GM23338 (cell line): ENCODE measurements at regions not wholly inside any gene's neighbourhood (a gene's known extent, or its start where the extent isn't known, plus 50 kb on each side); places are given as distances from the start of the nearest gene placed in this dataset.
A peak's percentile ranks its signal among the peaks of the same experiment; 100 is the strongest.

Experiments used
- ATAC-seq: fragments of 200-7000 bp; cut with Tn5 transposase; 3 replicates; pipeline ENCODE4 v1.9.1; 2020
- DNase-seq: peaks from one replicate; pipeline ENCODE4 v3.0.0-alpha.2; 2015; ENCODE audit warnings: low spot score
- H2AFZ ChIP-seq: fragments of 200-600 bp; sonication (generic); 2 replicates; pipeline ENCODE4 v1.8.0; 2016; ENCODE audit warnings: antibody characterized with exemption, mild to moderate bottlenecking, moderate library complexity
- H3F3A ChIP-seq: fragments of 200-600 bp; sonication (generic); replicated peaks from 2 replicates; pipeline ENCODE4 v1.8.0; 2017; ENCODE audit warnings: antibody characterized with exemption, mixed run types, low read depth
- H3K27ac ChIP-seq: fragments of 200-600 bp; sonication (generic); 2 replicates; pipeline ENCODE4 v1.6.1; 2016; ENCODE audit warnings: low read depth
- H3K27me3 ChIP-seq: fragments of 200-600 bp; sonication (generic); 2 replicates; pipeline ENCODE4 v1.8.0; 2016; ENCODE audit warnings: mild to moderate bottlenecking, mixed run types, moderate library complexity; ENCODE audit not compliant: insufficient read depth
- H3K36me3 ChIP-seq: fragments of 200-600 bp; sonication (generic); 2 replicates; pipeline ENCODE4 v1.8.0; 2016; ENCODE audit warnings: mild to moderate bottlenecking; ENCODE audit not compliant: insufficient read depth
- H3K4me1 ChIP-seq: fragments of 200-600 bp; sonication (generic); 2 replicates; pipeline ENCODE4 v1.8.0; 2016; ENCODE audit warnings: mild to moderate bottlenecking, moderate library complexity; ENCODE audit not compliant: insufficient read depth
- H3K4me2 ChIP-seq: fragments of 200-600 bp; sonication (generic); 2 replicates; pipeline ENCODE4 v1.7.1; 2017; ENCODE audit warnings: mixed run types
- H3K4me3 ChIP-seq: fragments of 200-600 bp; sonication (generic); 2 replicates; pipeline ENCODE4 v1.6.1; 2016; ENCODE audit warnings: mixed run types
- H3K79me2 ChIP-seq: fragments of 200-600 bp; sonication (generic); replicated peaks from 2 replicates; pipeline ENCODE4 v1.8.0; 2017; ENCODE audit warnings: mild to moderate bottlenecking; ENCODE audit not compliant: insufficient read depth
- H3K9me2 ChIP-seq: fragments of 200-600 bp; sonication (generic); 2 replicates; pipeline ENCODE4 v1.8.0; 2017; ENCODE audit not compliant: insufficient read depth
- H4K20me1 ChIP-seq: fragments of 200-600 bp; sonication (generic); replicated peaks from 2 replicates; pipeline ENCODE4 v1.8.0; 2017; ENCODE audit warnings: mild to moderate bottlenecking; ENCODE audit not compliant: insufficient read depth
- H3K27ac Mint-ChIP-seq: 2 replicates; pipeline ENCODE4 v1.8.0; 2020; ENCODE audit warnings: inconsistent platforms, mild to moderate bottlenecking, moderate library complexity, mixed read lengths
- H3K27me3 Mint-ChIP-seq: 3 replicates; pipeline ENCODE4 v1.8.0; 2022; ENCODE audit warnings: low read depth, mild to moderate bottlenecking, moderate library complexity, mixed read lengths, inconsistent platforms; ENCODE audit not compliant: insufficient read depth, poor library complexity
- H3K36me3 Mint-ChIP-seq: 3 replicates; pipeline ENCODE4 v1.8.0; 2021; ENCODE audit warnings: low read depth, mild to moderate bottlenecking, inconsistent platforms, moderate library complexity, mixed read lengths
- H3K4me1 Mint-ChIP-seq: 3 replicates; pipeline ENCODE4 v1.8.0; 2020; ENCODE audit warnings: mild to moderate bottlenecking, inconsistent platforms, mixed read lengths
- H3K4me3 Mint-ChIP-seq: 3 replicates; pipeline ENCODE4 v1.8.0; 2021; ENCODE audit warnings: moderate library complexity, mild to moderate bottlenecking, inconsistent platforms, mixed read lengths
- H3K9me3 Mint-ChIP-seq: 3 replicates; pipeline ENCODE4 v1.8.0; 2020; ENCODE audit warnings: moderate library complexity, mild to moderate bottlenecking, inconsistent platforms, mixed read lengths
- CREB1 ChIP-seq: fragments of 250-450 bp; sonication (Bioruptor Pico); IDR thresholded peaks from 2 replicates; pipeline ENCODE4 v1.5.0; 2020; ENCODE audit warnings: low read depth, mild to moderate bottlenecking, moderate library complexity
- EZH2phosphoT487 ChIP-seq: fragments of 200-600 bp; sonication (generic); IDR thresholded peaks from one replicate; pipeline ENCODE4 v1.8.1; 2018; ENCODE audit warnings: antibody characterized with exemption; ENCODE audit not compliant: unreplicated experiment
- JUNB ChIP-seq: IDR thresholded peaks from one replicate; pipeline ENCODE4 v1.6.1; 2016; ENCODE audit warnings: antibody characterized with exemption; ENCODE audit not compliant: unreplicated experiment
- POLR2AphosphoS5 ChIP-seq: IDR thresholded peaks from 2 replicates; pipeline ENCODE4 v1.6.1; 2016; ENCODE audit warnings: antibody characterized with exemption, low read depth
- ZNF114 ChIP-seq: fragments of 250-450 bp; sonication (Bioruptor Pico); IDR thresholded peaks from 2 replicates; pipeline ENCODE4 v1.5.0; 2020; ENCODE audit warnings: mild to moderate bottlenecking, moderate library complexity
- TF ChIP-seq, protein P1 (sequence below), 2 experiments: fragments of 200-600 bp in 1 of 2; sonication (generic) in 1 of 2; conservative IDR thresholded peaks; 2 replicates each; pipeline versions ENCODE4 v1.5.1 to v1.6.1; 2016 to 2017; ENCODE audit warnings: antibody characterized with exemption in 2 of 2, low read depth in 2 of 2, mild to moderate bottlenecking in 2 of 2, moderate library complexity in 1 of 2
- TF ChIP-seq, protein P2 (sequence below): fragments of 250-450 bp; sonication (Bioruptor Pico); IDR thresholded peaks from 2 replicates; pipeline ENCODE4 v1.5.0; 2020; ENCODE audit warnings: mild to moderate bottlenecking, moderate library complexity
- TF ChIP-seq, protein P3 (sequence below): IDR thresholded peaks from one replicate; pipeline ENCODE4 v1.6.1; 2018; ENCODE audit warnings: antibody characterized with exemption; ENCODE audit not compliant: unreplicated experiment

GRCh38 chr6:159532155-159532554 lies 160.9 kb downstream of the SOD2 start:
- Histone ChIP-seq H3K36me3 (no peaks in the 10 kb centered on the region), H3K9me2 (no peaks in the 10 kb centered on the region), H3K27me3 (no peaks in the 10 kb centered on the region), H4K20me1 (no peaks in the 10 kb centered on the region), H3K27ac (no peak overlapping the region), H3K4me3 (no peak overlapping the region), H3K79me2 (no peaks in the 10 kb centered on the region), H3K4me2 (no peak overlapping the region), H3F3A (no peaks in the 10 kb centered on the region), H2AFZ (0 out of 2 replicates have a peak overlapping the region, but pooled peaks have one; percentile 6), H3K4me1 (no peaks in the 10 kb centered on the region)
- Mint-ChIP-seq H3K4me3 (no peak overlapping the region), H3K27ac (no peak overlapping the region), H3K4me1 (no peaks in the 10 kb centered on the region), H3K9me3 (no peaks in the 10 kb centered on the region), H3K27me3 (peaks cover 2% of the 10 kb centered on the region), H3K36me3 (no peaks in the 10 kb centered on the region)
- no peak for TF ChIP-seq ZNF114
- TF ChIP-seq, protein P1, sequence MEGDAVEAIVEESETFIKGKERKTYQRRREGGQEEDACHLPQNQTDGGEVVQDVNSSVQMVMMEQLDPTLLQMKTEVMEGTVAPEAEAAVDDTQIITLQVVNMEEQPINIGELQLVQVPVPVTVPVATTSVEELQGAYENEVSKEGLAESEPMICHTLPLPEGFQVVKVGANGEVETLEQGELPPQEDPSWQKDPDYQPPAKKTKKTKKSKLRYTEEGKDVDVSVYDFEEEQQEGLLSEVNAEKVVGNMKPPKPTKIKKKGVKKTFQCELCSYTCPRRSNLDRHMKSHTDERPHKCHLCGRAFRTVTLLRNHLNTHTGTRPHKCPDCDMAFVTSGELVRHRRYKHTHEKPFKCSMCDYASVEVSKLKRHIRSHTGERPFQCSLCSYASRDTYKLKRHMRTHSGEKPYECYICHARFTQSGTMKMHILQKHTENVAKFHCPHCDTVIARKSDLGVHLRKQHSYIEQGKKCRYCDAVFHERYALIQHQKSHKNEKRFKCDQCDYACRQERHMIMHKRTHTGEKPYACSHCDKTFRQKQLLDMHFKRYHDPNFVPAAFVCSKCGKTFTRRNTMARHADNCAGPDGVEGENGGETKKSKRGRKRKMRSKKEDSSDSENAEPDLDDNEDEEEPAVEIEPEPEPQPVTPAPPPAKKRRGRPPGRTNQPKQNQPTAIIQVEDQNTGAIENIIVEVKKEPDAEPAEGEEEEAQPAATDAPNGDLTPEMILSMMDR (conservative IDR thresholded peaks at IDR 0.05; ENCODE audit: low read depth in 2 of 2): peak; percentile 30 to 43; a peak in 3 of 4 replicates
- TF ChIP-seq, protein P2, sequence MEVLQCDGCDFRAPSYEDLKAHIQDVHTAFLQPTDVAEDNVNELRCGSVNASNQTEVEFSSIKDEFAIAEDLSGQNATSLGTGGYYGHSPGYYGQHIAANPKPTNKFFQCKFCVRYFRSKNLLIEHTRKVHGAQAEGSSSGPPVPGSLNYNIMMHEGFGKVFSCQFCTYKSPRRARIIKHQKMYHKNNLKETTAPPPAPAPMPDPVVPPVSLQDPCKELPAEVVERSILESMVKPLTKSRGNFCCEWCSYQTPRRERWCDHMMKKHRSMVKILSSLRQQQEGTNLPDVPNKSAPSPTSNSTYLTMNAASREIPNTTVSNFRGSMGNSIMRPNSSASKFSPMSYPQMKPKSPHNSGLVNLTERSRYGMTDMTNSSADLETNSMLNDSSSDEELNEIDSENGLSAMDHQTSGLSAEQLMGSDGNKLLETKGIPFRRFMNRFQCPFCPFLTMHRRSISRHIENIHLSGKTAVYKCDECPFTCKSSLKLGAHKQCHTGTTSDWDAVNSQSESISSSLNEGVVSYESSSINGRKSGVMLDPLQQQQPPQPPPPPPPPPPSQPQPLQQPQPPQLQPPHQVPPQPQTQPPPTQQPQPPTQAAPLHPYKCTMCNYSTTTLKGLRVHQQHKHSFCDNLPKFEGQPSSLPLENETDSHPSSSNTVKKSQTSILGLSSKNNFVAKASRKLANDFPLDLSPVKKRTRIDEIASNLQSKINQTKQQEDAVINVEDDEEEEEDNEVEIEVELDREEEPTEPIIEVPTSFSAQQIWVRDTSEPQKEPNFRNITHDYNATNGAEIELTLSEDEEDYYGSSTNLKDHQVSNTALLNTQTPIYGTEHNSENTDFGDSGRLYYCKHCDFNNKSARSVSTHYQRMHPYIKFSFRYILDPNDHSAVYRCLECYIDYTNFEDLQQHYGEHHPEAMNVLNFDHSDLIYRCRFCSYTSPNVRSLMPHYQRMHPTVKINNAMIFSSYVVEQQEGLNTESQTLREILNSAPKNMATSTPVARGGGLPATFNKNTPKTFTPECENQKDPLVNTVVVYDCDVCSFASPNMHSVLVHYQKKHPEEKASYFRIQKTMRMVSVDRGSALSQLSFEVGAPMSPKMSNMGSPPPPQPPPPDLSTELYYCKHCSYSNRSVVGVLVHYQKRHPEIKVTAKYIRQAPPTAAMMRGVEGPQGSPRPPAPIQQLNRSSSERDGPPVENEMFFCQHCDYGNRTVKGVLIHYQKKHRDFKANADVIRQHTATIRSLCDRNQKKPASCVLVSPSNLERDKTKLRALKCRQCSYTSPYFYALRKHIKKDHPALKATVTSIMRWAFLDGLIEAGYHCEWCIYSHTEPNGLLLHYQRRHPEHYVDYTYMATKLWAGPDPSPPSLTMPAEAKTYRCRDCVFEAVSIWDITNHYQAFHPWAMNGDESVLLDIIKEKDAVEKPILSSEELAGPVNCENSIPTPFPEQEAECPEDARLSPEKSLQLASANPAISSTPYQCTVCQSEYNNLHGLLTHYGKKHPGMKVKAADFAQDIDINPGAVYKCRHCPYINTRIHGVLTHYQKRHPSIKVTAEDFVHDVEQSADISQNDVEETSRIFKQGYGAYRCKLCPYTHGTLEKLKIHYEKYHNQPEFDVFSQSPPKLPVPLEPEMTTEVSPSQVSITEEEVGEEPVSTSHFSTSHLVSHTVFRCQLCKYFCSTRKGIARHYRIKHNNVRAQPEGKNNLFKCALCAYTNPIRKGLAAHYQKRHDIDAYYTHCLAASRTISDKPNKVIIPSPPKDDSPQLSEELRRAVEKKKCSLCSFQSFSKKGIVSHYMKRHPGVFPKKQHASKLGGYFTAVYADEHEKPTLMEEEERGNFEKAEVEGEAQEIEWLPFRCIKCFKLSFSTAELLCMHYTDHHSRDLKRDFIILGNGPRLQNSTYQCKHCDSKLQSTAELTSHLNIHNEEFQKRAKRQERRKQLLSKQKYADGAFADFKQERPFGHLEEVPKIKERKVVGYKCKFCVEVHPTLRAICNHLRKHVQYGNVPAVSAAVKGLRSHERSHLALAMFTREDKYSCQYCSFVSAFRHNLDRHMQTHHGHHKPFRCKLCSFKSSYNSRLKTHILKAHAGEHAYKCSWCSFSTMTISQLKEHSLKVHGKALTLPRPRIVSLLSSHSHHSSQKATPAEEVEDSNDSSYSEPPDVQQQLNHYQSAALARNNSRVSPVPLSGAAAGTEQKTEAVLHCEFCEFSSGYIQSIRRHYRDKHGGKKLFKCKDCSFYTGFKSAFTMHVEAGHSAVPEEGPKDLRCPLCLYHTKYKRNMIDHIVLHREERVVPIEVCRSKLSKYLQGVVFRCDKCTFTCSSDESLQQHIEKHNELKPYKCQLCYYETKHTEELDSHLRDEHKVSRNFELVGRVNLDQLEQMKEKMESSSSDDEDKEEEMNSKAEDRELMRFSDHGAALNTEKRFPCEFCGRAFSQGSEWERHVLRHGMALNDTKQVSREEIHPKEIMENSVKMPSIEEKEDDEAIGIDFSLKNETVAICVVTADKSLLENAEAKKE (CRISPR knock-in tag): no peak
- TF ChIP-seq JUNB: no peak
- TF ChIP-seq POLR2AphosphoS5: no peak
- TF ChIP-seq EZH2phosphoT487: no peak
- TF ChIP-seq, protein P3, sequence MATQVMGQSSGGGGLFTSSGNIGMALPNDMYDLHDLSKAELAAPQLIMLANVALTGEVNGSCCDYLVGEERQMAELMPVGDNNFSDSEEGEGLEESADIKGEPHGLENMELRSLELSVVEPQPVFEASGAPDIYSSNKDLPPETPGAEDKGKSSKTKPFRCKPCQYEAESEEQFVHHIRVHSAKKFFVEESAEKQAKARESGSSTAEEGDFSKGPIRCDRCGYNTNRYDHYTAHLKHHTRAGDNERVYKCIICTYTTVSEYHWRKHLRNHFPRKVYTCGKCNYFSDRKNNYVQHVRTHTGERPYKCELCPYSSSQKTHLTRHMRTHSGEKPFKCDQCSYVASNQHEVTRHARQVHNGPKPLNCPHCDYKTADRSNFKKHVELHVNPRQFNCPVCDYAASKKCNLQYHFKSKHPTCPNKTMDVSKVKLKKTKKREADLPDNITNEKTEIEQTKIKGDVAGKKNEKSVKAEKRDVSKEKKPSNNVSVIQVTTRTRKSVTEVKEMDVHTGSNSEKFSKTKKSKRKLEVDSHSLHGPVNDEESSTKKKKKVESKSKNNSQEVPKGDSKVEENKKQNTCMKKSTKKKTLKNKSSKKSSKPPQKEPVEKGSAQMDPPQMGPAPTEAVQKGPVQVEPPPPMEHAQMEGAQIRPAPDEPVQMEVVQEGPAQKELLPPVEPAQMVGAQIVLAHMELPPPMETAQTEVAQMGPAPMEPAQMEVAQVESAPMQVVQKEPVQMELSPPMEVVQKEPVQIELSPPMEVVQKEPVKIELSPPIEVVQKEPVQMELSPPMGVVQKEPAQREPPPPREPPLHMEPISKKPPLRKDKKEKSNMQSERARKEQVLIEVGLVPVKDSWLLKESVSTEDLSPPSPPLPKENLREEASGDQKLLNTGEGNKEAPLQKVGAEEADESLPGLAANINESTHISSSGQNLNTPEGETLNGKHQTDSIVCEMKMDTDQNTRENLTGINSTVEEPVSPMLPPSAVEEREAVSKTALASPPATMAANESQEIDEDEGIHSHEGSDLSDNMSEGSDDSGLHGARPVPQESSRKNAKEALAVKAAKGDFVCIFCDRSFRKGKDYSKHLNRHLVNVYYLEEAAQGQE: no peak
- TF ChIP-seq CREB1 (CRISPR knock-in tag): no peak
- ATAC-seq (peak; percentile 85), DNase-seq (peak; percentile 56)
